ENCODE measurements at regions not wholly inside any gene's neighbourhood (a gene's known extent, or its start where the extent isn't known, plus 50 kb on each side); places are given as distances from the start of the nearest gene placed in this dataset.

GRCh38 chr5:58041884-58042283, 418.0 kb downstream of the PLK2 start:
- Histone ChIP-seq H3K4me1 (no peaks in the 10 kb centered on the region), H3K4me3 (no peak overlapping the region), H3K36me3 (no peaks in the 10 kb centered on the region), H3K27ac (no peak overlapping the region), H3K27me3 (no peaks in the 10 kb centered on the region), H3K9me3 (no peaks in the 10 kb centered on the region)
- intact Hi-C loops (cut with DNase I; ENCODE audit: low total_unique reads): no loop called here
- DNase-seq: no peak
- in situ Hi-C loops (cut with MboI; ENCODE audit: low sequenced_read_pairs in 4 of 4): no loop called here
- ATAC-seq: no peak
- TF ChIP-seq CTCF (IDR thresholded peaks at IDR 0.05 in 4 of 5, conservative IDR thresholded peaks at IDR 0.05 in 1 of 5) (no peak), POLR2A (IDR thresholded peaks at IDR 0.05) (no peak)

GRCh38 chr5:58040846-58041245, 419.0 kb downstream of the PLK2 start:
- intact Hi-C loops (cut with DNase I; ENCODE audit: low total_unique reads): no loop called here

GRCh38 chr5:58040044-58040443, 419.8 kb downstream of the PLK2 start:
- intact Hi-C loops (cut with DNase I; ENCODE audit: low total_unique reads): no loop called here
- no peak for TF ChIP-seq POLR2A (IDR thresholded peaks at IDR 0.05)
- TF ChIP-seq CTCF (IDR thresholded peaks at IDR 0.05 in 4 of 5, conservative IDR thresholded peaks at IDR 0.05 in 1 of 5): no peak
- Histone ChIP-seq H3K27ac (no peak overlapping the region), H3K9me3 (no peaks in the 10 kb centered on the region), H3K4me1 (no peaks in the 10 kb centered on the region), H3K27me3 (no peaks in the 10 kb centered on the region), H3K4me3 (no peak overlapping the region), H3K36me3 (no peaks in the 10 kb centered on the region)
- no peak for DNase-seq
- ATAC-seq: no peak
- in situ Hi-C loops (cut with MboI; ENCODE audit: low sequenced_read_pairs in 4 of 4): no loop called here

More at GRCh38 chr5:58040846-58041245, 419.0 kb downstream of the PLK2 start:
- DNase-seq: no peak
- Histone ChIP-seq H3K27me3 (no peaks in the 10 kb centered on the region), H3K36me3 (no peaks in the 10 kb centered on the region), H3K4me3 (no peak overlapping the region), H3K27ac (no peak overlapping the region), H3K4me1 (no peaks in the 10 kb centered on the region), H3K9me3 (no peaks in the 10 kb centered on the region)
- in situ Hi-C loops (cut with MboI; ENCODE audit: low sequenced_read_pairs in 4 of 4): no loop called here
- TF ChIP-seq POLR2A (IDR thresholded peaks at IDR 0.05): no peak
- TF ChIP-seq CTCF (IDR thresholded peaks at IDR 0.05 in 4 of 5, conservative IDR thresholded peaks at IDR 0.05 in 1 of 5): no peak
- no peak for ATAC-seq

GRCh38 chr5:58037899-58038298, 422.0 kb downstream of the PLK2 start:
- Histone ChIP-seq H3K9me3 (no peaks in the 10 kb centered on the region), H3K4me3 (no peak overlapping the region), H3K27me3 (no peaks in the 10 kb centered on the region), H3K36me3 (no peaks in the 10 kb centered on the region), H3K4me1 (no peaks in the 10 kb centered on the region), H3K27ac (no peak overlapping the region)
- no peak for TF ChIP-seq CTCF (IDR thresholded peaks at IDR 0.05 in 4 of 5, conservative IDR thresholded peaks at IDR 0.05 in 1 of 5)
- ATAC-seq (no peak), DNase-seq (no peak)
- intact Hi-C loops (cut with DNase I; ENCODE audit: low total_unique reads): no loop called here
- in situ Hi-C loops (cut with MboI; ENCODE audit: low sequenced_read_pairs in 4 of 4): no loop called here

GRCh38 chr5:58025809-58026208, 434.1 kb downstream of the PLK2 start:
- ATAC-seq (no peak), DNase-seq (no peak)
- H3K9me3 ChIP-seq: no peaks in the 10 kb centered on the region
- in situ Hi-C loops (cut with MboI; ENCODE audit: low sequenced_read_pairs in 4 of 4) (no loop called here), intact Hi-C loops (cut with DNase I; ENCODE audit: low total_unique reads) (no loop called here)
- no peaks in the 10 kb centered on the region for H3K27me3 ChIP-seq
- TF ChIP-seq CTCF (IDR thresholded peaks at IDR 0.05 in 4 of 5, conservative IDR thresholded peaks at IDR 0.05 in 1 of 5) (no peak), POLR2A (IDR thresholded peaks at IDR 0.05) (no peak)
- H3K4me3 ChIP-seq: no peak overlapping the region
- no peaks in the 10 kb centered on the region for H3K36me3 ChIP-seq
- no peak overlapping the region for H3K27ac ChIP-seq
- H3K4me1 ChIP-seq: no peaks in the 10 kb centered on the region
